ENCODE measurements at regions not wholly inside any gene's neighbourhood (a gene's known extent, or its start where the extent isn't known, plus 50 kb on each side); places are given as distances from the start of the nearest gene placed in this dataset.

GRCh38 chr13:110006304-110006703 is 219.9 kb upstream of the IRS2 start:
- H3K9me3 ChIP-seq (ENCODE audit: low read depth), result no peaks in the 10 kb centered on the region
- H3K9ac ChIP-seq, result no peak overlapping the region
- no peaks in the 10 kb centered on the region for H3K79me2 ChIP-seq (ENCODE audit: insufficient read depth)
- in situ Hi-C loops (cut with MboI), result no loop called here
- no peaks in the 10 kb centered on the region for H3K9me2 ChIP-seq (ENCODE audit: insufficient read depth)
- no peaks in the 10 kb centered on the region for H4K20me1 ChIP-seq (ENCODE audit: insufficient read depth)
- H3K27me3 ChIP-seq (replicated peaks; ENCODE audit: insufficient read depth), result no peaks in the 10 kb centered on the region
- WGBS, 2 experiments (ENCODE audit: low coverage in 1 of 2, low lambda C conversion rate in 2 of 2, missing lambda C conversion rate in 2 of 2), result 26 to 32% methylated on average over 8 of the region's 8 CpGs
- H3F3A ChIP-seq (ENCODE audit: insufficient read depth), result peaks cover 12% of the 10 kb centered on the region
- H3K4me2 ChIP-seq (ENCODE audit: unreplicated experiment), result peak overlapping the region; percentile 43
- no peaks in the 10 kb centered on the region for H3K36me3 ChIP-seq (ENCODE audit: low read depth)
- TF ChIP-seq EZH2 (IDR thresholded peaks at IDR 0.05; ENCODE audit: insufficient read depth, poor library complexity, severe bottlenecking) (no peak), EZH2phosphoT487 (IDR thresholded peaks at IDR 0.05; ENCODE audit: insufficient read depth, low read depth) (no peak)
- peak overlapping the region; percentile 21 for H3K27ac ChIP-seq
- peaks cover 43% of the 10 kb centered on the region for H3K4me1 ChIP-seq (ENCODE audit: insufficient read depth)
- no peak overlapping the region for H3K4me3 ChIP-seq
- DNase-seq, result peak; percentile 76
- no peak overlapping the region for H2AFZ ChIP-seq

- Histone ChIP-seq H3K4me2 (ENCODE audit: unreplicated experiment) (peak overlapping the region; percentile 43), H4K20me1 (ENCODE audit: insufficient read depth) (no peaks in the 10 kb centered on the region), H3K4me3 (no peak overlapping the region), H3K27me3 (replicated peaks; ENCODE audit: insufficient read depth) (no peaks in the 10 kb centered on the region), H3K9ac (no peak overlapping the region), H3K9me3 (ENCODE audit: low read depth) (no peaks in the 10 kb centered on the region), H3F3A (ENCODE audit: insufficient read depth) (peaks cover 15% of the 10 kb centered on the region), H3K27ac (no peak overlapping the region), H3K9me2 (ENCODE audit: insufficient read depth) (no peaks in the 10 kb centered on the region), H2AFZ (no peak overlapping the region), H3K4me1 (ENCODE audit: insufficient read depth) (peaks cover 43% of the 10 kb centered on the region), H3K36me3 (ENCODE audit: low read depth) (no peaks in the 10 kb centered on the region), H3K79me2 (ENCODE audit: insufficient read depth) (no peaks in the 10 kb centered on the region)
- DNase-seq, result peak; percentile 61
- TF ChIP-seq EZH2phosphoT487 (IDR thresholded peaks at IDR 0.05; ENCODE audit: insufficient read depth, low read depth), result no peak
- TF ChIP-seq EZH2 (IDR thresholded peaks at IDR 0.05; ENCODE audit: insufficient read depth, poor library complexity, severe bottlenecking), result no peak
- in situ Hi-C loops (cut with MboI), result no loop called here
- 33 to 44% methylated on average over 2 of the region's 2 CpGs for WGBS, 2 experiments (ENCODE audit: low coverage in 1 of 2, low lambda C conversion rate in 2 of 2, missing lambda C conversion rate in 2 of 2)
Observed at GRCh38 chr13:110005563-110005962, 219.2 kb upstream of the IRS2 start.

- WGBS, 2 experiments (ENCODE audit: low coverage in 1 of 2, low lambda C conversion rate in 2 of 2, missing lambda C conversion rate in 2 of 2), result 91 to 94% methylated on average over 2 of the region's 2 CpGs
- H3K9me2 ChIP-seq (ENCODE audit: insufficient read depth), result no peaks in the 10 kb centered on the region
- in situ Hi-C loops (cut with MboI), result no loop called here
- H3F3A ChIP-seq (ENCODE audit: insufficient read depth), result peaks cover 19% of the 10 kb centered on the region
- no peak overlapping the region for H3K4me3 ChIP-seq
- no peak overlapping the region for H3K4me2 ChIP-seq (ENCODE audit: unreplicated experiment)
- no peaks in the 10 kb centered on the region for H4K20me1 ChIP-seq (ENCODE audit: insufficient read depth)
- no peaks in the 10 kb centered on the region for H3K27me3 ChIP-seq (replicated peaks; ENCODE audit: insufficient read depth)
- no peak for DNase-seq
- no peaks in the 10 kb centered on the region for H3K9me3 ChIP-seq (ENCODE audit: low read depth)
- TF ChIP-seq EZH2 (IDR thresholded peaks at IDR 0.05; ENCODE audit: insufficient read depth, poor library complexity, severe bottlenecking) (no peak), EZH2phosphoT487 (IDR thresholded peaks at IDR 0.05; ENCODE audit: insufficient read depth, low read depth) (no peak)
- peaks cover 45% of the 10 kb centered on the region for H3K4me1 ChIP-seq (ENCODE audit: insufficient read depth)
- H3K79me2 ChIP-seq (ENCODE audit: insufficient read depth), result no peaks in the 10 kb centered on the region
- no peaks in the 10 kb centered on the region for H3K36me3 ChIP-seq (ENCODE audit: low read depth)
- no peak overlapping the region for H3K27ac ChIP-seq
- no peak overlapping the region for H3K9ac ChIP-seq
- H2AFZ ChIP-seq, result no peak overlapping the region
Observed at GRCh38 chr13:110004814-110005213, 218.4 kb upstream of the IRS2 start.

- no peaks in the 10 kb centered on the region for H3K9me3 ChIP-seq (ENCODE audit: low read depth)
- TF ChIP-seq EZH2 (IDR thresholded peaks at IDR 0.05; ENCODE audit: insufficient read depth, poor library complexity, severe bottlenecking) (no peak), EZH2phosphoT487 (IDR thresholded peaks at IDR 0.05; ENCODE audit: insufficient read depth, low read depth) (no peak)
- no peaks in the 10 kb centered on the region for H4K20me1 ChIP-seq (ENCODE audit: insufficient read depth)
- H3K9me2 ChIP-seq (ENCODE audit: insufficient read depth), result no peaks in the 10 kb centered on the region
- no peaks in the 10 kb centered on the region for H3K79me2 ChIP-seq (ENCODE audit: insufficient read depth)
- H3K4me1 ChIP-seq (ENCODE audit: insufficient read depth), result peaks cover 55% of the 10 kb centered on the region
- H3K27me3 ChIP-seq (replicated peaks; ENCODE audit: insufficient read depth), result no peaks in the 10 kb centered on the region
- H3K27ac ChIP-seq, result peak overlapping the region; percentile 19; the same call in 1 of the 2 replicates
- in situ Hi-C loops (cut with MboI), result no loop called here
- no peak overlapping the region for H3K9ac ChIP-seq
- no peak overlapping the region for H3K4me3 ChIP-seq
- 66 to 67% methylated on average over 7 of the region's 7 CpGs for WGBS, 2 experiments (ENCODE audit: low coverage in 1 of 2, low lambda C conversion rate in 2 of 2, missing lambda C conversion rate in 2 of 2)
- H2AFZ ChIP-seq, result 0 out of 2 replicates have a peak overlapping the region, but pooled peaks have one; percentile 51
- H3F3A ChIP-seq (ENCODE audit: insufficient read depth), result peaks cover 31% of the 10 kb centered on the region
- DNase-seq, result peak; percentile 76
- H3K4me2 ChIP-seq (ENCODE audit: unreplicated experiment), result peak overlapping the region; percentile 58
- H3K36me3 ChIP-seq (ENCODE audit: low read depth), result no peaks in the 10 kb centered on the region
Observed at GRCh38 chr13:110001670-110002275, 215.4 kb upstream of the IRS2 start.

Data from GM23248 (cell line).